Gastroesophageal sphincter (tissue), 4 donors: ENCODE measurements at regions not wholly inside any gene's neighbourhood (a gene's known extent, or its start where the extent isn't known, plus 50 kb on each side); places are given as distances from the start of the nearest gene placed in this dataset.
"Not testable (repeated sequence)": the region's sequence is repeated elsewhere in the genome, so short reads cannot be mapped to it uniquely, and the experiment has no call there.

Experiments used
- ATAC-seq: fragments of 150-250 bp; one replicate; pipeline ENCODE4 v1.9.1; 2016; ENCODE audit warnings: mild to moderate bottlenecking, moderate library complexity
- H3K27ac ChIP-seq, 4 donors: fragments of 200-600 bp; sonication (generic) in 3 of 4; 1 replicate in 3 of 4; 2 replicates in 1 of 4; pipeline ENCODE4 v1.5.1; 2016 to 2019
- H3K27me3 ChIP-seq: fragments of 200-600 bp; sonication (generic); one replicate; pipeline ENCODE4 v1.5.1; 2019
- H3K36me3 ChIP-seq, 2 donors: fragments of 200-600 bp; sonication (generic); one replicate each; pipeline ENCODE4 v1.5.1; 2019; ENCODE audit warnings: control low read depth in 1 of 2
- H3K4me1 ChIP-seq, 3 donors: fragments of 200-600 bp; sonication (generic); 1 replicate in 2 of 3; 2 replicates in 1 of 3; pipeline ENCODE4 v1.5.1; 2016 to 2019; ENCODE audit warnings: control low read depth in 2 of 3
- H3K4me3 ChIP-seq, 2 donors: fragments of 200-600 bp; sonication (generic); one replicate each; pipeline ENCODE4 v1.5.1; 2019; ENCODE audit warnings: mild to moderate bottlenecking in 1 of 2, moderate library complexity in 1 of 2
- H3K9me3 ChIP-seq, 3 donors: fragments of 200-600 bp; sonication (generic); one replicate each; pipeline ENCODE4 v1.5.1; 2017 to 2019; ENCODE audit warnings: control low read depth in 2 of 3
- CTCF ChIP-seq, 4 experiments: fragments of 200-600 bp in 2 of 4; fragments of 450-650 bp in 2 of 4; sonication (generic) in 1 of 4; IDR thresholded peaks; one replicate each; pipeline ENCODE4 v1.5.1; 2017 to 2019; ENCODE audit warnings: antibody characterized with exemption in 4 of 4, mild to moderate bottlenecking in 2 of 4, moderate library complexity in 2 of 4
- EP300 ChIP-seq: sonication (generic); formaldehyde crosslinking; IDR thresholded peaks from one replicate; pipeline ENCODE4 v1.6.1; 2017; ENCODE audit warnings: antibody characterized with exemption, mild to moderate bottlenecking
- POLR2A ChIP-seq, 2 donors: fragments of 450-650 bp; IDR thresholded peaks; one replicate each; pipeline ENCODE4 v1.6.1; 2017; ENCODE audit warnings: antibody characterized with exemption in 2 of 2, mild to moderate bottlenecking in 2 of 2, moderate library complexity in 1 of 2
- POLR2AphosphoS5 ChIP-seq: sonication (generic); formaldehyde crosslinking; IDR thresholded peaks from one replicate; pipeline ENCODE4 v1.6.1; 2017; ENCODE audit warnings: antibody characterized with exemption
- WGBS, 2 donors: methylation state at CpG; one replicate each; pipeline ENCODE4 v1.1.5; 2018; ENCODE audit warnings: low coverage in 1 of 2; 5-methylcytosine and 5-hydroxymethylcytosine counted together

DNA sequence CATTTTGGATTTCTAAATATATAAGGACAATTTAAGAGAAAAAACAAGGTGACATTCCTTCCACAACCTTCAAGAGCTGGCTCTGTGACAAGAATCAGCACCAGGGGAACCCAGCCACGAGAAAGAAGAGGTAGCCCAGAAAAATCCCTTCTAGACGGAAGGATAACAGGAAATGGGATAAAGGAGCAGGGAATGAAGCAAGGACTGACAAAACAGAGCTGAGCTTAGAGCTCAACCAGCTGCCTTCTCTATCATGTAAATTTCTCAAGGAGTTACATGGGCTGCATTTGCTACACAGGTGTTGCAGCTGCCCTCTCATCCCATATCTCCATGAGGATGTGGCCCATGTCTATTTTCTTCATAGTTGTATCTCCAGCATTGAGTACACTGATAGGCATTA lies 154.2 kb upstream of the PRDX4 start:
- H3K4me1 ChIP-seq, result no peaks in the 10 kb centered on the region
- no peaks in the 10 kb centered on the region for H3K9me3 ChIP-seq
- no peaks in the 10 kb centered on the region for H3K36me3 ChIP-seq
- no peak overlapping the region for H3K27ac ChIP-seq
- 19% methylated on average over 2 of the region's 2 CpGs; no CpG with 5 or more reads in 1 of the 2 donors for WGBS, 2 donors
- no peak overlapping the region for H3K4me3 ChIP-seq
- no peak for ATAC-seq
- TF ChIP-seq POLR2AphosphoS5 (no peak), CTCF (IDR thresholded peaks at IDR 0.05) (no peak), POLR2A (IDR thresholded peaks at IDR 0.05) (no peak), EP300 (no peak)
- H3K27me3 ChIP-seq, result no peaks in the 10 kb centered on the region

DNA sequence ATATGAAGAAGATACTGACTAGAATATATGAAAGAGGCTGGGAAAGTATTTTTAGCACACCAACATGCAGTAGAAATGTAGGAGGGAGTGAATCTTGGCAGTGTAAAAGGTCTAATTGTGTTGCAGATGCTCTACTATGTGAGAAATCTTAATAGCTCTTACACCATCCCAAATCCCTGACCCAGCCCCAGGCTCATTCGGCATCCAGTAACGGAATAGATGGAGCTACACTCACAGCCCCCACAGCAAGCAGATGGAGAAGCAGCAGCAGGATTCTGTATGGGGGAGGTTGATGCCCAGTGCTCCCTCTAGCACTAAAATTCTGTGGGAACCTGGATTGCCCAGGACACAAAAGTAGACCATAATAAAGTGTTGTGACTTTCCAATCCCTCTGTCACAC lies 153.2 kb upstream of the PRDX4 start:
- 75% methylated on average over 1 of the region's 2 CpGs; no CpG with 5 or more reads in 1 of the 2 donors for WGBS, 2 donors
- no peaks in the 10 kb centered on the region for H3K4me1 ChIP-seq
- no peak overlapping the region for H3K27ac ChIP-seq
- H3K27me3 ChIP-seq, result no peaks in the 10 kb centered on the region
- no peaks in the 10 kb centered on the region for H3K36me3 ChIP-seq
- H3K9me3 ChIP-seq, result no peaks in the 10 kb centered on the region
- H3K4me3 ChIP-seq, result no peak overlapping the region
- no peak for ATAC-seq
- TF ChIP-seq EP300 (no peak), CTCF (IDR thresholded peaks at IDR 0.05) (no peak), POLR2AphosphoS5 (no peak), POLR2A (IDR thresholded peaks at IDR 0.05) (no peak)

- no peak for ATAC-seq
- Histone ChIP-seq H3K4me1 (no peaks in the 10 kb centered on the region), H3K36me3 (no peaks in the 10 kb centered on the region), H3K4me3 (no peak overlapping the region), H3K27ac (no peak overlapping the region), H3K27me3 (no peaks in the 10 kb centered on the region), H3K9me3 (no peaks in the 10 kb centered on the region)
- WGBS, 2 donors, result 39 to 60% methylated on average over 2 of the region's 2 CpGs
- TF ChIP-seq EP300 (no peak), POLR2A (IDR thresholded peaks at IDR 0.05) (no peak), POLR2AphosphoS5 (no peak), CTCF (IDR thresholded peaks at IDR 0.05) (no peak)
Measured at GRCh38 chrX:23515028-23515427, 152.3 kb upstream of the PRDX4 start.

GRCh38 chrX:23523026-23523657 lies 144.2 kb upstream of the PRDX4 start:
- H3K27me3 ChIP-seq, H3K4me1 ChIP-seq, ATAC-seq, H3K4me3 ChIP-seq, H3K36me3 ChIP-seq, H3K9me3 ChIP-seq, H3K27ac ChIP-seq: not testable (repeated sequence)
- no CpG with 5 or more reads among the region's 37 CpGs for WGBS, 2 donors

GRCh38 chrX:23524467-23524866 lies 142.8 kb upstream of the PRDX4 start:
- WGBS, 2 donors, result 96% methylated on average over 4 of the region's 5 CpGs; no CpG with 5 or more reads in 1 of the 2 donors
- TF ChIP-seq POLR2A (IDR thresholded peaks at IDR 0.05), result no peak
- TF ChIP-seq CTCF (IDR thresholded peaks at IDR 0.05), result no peak
- TF ChIP-seq POLR2AphosphoS5, result no peak
- no peak for TF ChIP-seq EP300

More at GRCh38 chrX:23524467-23524866, 142.8 kb upstream of the PRDX4 start:
- Histone ChIP-seq H3K4me1 (no peaks in the 10 kb centered on the region), H3K36me3 (no peaks in the 10 kb centered on the region), H3K27me3 (no peaks in the 10 kb centered on the region), H3K9me3 (no peaks in the 10 kb centered on the region), H3K27ac (no peak overlapping the region), H3K4me3 (no peak overlapping the region)
- ATAC-seq, result no peak
